GM21825 (cell line): ENCODE measurements at regions not wholly inside any gene's neighbourhood (a gene's known extent, or its start where the extent isn't known, plus 50 kb on each side); places are given as distances from the start of the nearest gene placed in this dataset.

Source experiments
- ATAC-seq: cut with Tn5 transposase; IDR thresholded peaks from one replicate; pipeline ENCODE4 v1.9.1; 2021; ENCODE audit warnings: mild to moderate bottlenecking, moderate library complexity; ENCODE audit not compliant: unreplicated experiment

DNA sequence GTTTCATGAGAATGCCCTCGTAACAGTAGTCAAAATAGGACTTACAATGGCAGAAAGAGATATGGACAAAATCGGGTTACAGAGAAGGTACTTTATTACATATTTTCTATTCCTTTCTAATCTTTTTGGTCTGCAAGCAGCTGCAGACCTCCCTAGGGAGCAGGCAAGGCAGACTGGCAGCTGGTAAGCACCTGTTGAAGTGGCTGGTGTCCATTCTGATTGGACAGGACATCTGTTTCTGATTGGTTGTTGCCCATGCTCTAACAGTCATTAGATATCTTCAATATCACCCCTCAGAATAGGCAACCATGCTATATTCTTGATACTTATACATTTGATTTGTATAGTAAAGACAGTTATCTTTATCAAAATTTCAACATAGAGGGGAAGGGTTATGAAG lies 606.3 kb downstream of the KCNJ2 start:
- ATAC-seq: no peak

DNA sequence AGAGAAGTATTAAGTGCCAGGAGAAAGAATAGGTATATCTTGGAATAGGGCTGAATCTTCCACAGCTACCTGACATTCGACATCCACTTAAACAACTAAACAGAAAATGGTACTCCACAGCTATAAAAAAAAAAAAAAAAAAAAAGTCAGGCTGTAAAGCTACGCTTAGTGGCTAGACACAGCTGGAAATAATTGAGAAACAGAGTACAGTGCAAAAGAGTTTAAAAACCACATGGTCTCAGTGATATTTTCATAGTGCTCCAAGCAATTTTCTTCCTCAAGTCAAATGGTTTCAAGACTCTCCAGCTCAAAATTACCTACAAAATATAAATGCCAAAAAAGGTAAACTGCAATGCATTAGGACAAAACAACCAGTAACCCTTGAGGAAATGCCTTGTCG lies 607.1 kb downstream of the KCNJ2 start:
- no peak for ATAC-seq

DNA sequence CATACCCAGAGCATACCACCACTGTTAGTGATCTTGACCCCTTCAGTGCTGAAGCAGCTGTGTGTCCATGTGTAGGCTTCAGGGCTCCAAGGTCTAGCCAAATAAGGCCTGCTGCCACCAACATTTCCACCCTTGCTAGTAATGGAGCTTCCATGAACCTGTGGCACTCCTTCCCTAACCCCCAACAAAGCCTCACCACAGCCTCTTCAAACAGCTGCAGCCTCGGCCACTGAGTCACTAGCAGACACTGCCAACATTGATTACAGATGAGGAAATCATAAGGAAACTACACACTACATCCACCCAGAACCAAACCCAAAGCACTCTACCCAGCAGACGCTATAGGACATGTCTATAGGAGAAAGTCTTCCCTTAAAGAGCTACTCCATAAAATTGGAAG lies 610.7 kb downstream of the KCNJ2 start:
- ATAC-seq: no peak

DNA sequence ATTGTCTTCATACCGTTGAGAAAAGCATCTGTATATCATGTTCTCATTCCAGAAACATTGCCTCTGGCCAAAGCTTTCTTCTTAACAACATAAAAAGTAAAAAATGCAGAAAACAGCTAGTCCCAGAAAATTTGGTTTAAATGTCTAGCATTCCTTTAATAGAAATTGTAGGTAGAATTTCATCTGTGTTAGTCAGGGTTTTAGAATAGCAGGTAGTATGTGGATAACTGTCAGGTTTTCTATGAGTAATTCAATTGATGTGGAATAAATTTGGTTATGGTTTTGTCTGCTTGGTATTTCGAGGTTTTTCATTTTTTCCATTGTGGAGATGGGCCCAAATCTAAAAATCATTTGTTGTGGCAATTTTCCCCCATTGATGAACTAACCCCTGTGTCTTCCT lies 616.7 kb downstream of the KCNJ2 start:
- no peak for ATAC-seq

DNA sequence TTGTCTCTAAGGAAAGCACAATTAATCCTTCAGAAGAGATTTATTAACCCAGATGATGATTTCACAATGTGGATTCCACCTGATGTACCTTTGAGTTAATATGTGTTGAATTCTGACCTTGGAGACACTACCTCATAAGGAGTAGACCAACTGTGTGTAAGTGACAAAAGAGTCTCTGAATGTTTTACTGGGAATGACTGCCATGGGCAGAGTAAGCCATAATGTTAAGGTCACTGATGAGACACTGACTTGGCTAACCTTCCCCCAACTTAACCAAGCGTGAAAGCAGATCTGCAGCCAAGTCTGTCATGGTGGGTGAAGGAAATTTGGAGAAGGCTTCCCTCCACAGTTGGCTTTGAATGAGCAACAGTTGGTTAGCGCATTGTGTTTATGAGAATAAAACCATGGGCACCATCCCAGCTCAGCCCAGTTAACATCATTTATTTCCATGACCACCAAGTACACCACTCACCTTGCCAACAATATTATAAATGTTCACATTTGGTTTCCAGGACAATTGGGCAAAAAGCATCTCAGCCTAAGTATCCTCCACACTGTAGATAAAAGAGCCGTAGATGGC lies 618.5 kb downstream of the KCNJ2 start:
- no peak for ATAC-seq

DNA sequence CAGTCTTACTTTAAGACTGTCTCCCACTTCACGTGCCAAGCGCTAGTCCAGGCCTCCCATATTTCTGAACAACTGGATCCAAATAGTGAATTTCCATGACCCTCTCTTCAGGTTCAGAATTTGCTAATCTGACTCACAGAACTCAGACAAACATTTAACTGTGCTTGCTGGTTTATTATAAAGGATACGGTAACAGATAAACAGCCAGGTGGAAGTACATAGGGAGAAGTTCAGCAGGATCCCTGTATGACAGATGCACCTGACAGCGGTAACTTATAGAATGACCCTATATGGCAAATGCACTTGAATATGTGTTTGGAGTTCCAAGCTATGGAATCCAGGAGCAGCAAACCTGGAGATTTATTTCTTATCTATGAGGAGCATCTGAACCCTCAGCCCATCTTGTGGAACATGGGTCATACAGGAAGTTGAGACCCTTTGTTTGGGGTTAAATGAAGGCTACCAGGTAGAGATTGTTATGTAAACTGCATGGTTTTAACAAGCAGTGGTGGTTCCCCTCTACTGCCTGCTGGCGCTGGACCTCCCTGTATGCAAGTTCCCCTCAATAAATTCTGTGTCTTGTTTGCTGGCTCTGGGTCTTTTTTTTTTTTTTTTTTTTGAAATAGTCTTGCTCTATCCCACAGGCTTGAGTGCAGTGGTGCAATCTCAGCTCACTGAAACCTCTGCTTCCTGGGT lies 622.6 kb downstream of the KCNJ2 start:
- ATAC-seq: no peak

DNA sequence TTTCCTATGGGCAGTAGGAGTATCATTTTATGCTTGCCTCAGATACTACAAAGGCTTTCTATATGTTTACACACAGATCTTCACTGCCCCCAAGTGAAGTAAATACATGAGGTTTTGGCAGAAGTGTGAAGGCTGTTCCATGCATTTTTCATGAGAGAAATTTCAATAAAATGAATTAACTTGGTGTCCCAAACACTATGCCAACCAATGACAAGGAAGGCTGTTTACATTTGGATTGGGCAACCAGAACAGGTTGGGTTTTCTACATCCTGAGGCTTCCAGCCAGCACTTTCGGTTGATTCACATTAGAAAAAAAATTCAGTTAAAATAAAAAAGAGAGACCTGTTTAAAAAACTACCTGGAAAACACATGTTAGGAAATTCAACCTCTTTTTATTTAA lies 625.4 kb downstream of the KCNJ2 start:
- ATAC-seq: no peak

DNA sequence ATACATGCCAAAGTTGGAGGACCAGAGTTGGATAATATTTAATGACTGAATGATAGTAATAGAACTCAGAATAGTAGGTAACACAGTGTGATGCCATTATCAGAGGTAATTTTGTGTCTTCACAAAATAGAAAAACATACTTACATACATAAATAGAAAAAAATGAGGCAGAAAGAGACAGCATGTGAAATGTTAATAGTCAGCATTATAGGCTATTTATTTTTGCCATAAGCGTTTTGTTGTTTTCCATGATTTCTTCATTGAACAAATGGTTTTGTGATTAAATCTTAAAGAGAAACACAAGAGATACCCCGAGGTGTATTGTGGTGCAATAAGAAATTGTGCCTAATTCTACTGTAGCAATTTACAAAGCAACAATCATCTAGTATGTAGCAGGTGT lies 626.3 kb downstream of the KCNJ2 start:
- ATAC-seq: no peak

DNA sequence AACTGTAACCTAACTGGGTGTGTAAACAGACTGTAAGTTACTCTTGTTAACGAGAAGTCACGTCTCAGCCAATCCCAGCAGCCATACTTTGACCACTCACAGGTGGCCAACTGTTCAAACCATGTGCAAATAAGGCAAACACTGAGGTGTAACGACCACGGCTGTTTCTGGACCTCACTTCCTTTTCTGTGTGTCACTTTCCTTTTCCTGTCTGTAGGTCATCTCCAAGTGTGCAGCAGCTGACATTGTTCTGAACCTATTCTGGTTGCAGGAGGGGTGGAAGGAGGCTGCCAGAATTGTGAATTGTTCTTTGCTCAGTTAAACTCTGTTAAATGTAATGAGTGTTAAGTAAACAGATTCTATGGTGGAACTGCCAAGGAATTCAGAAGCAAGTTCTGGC lies 627.4 kb downstream of the KCNJ2 start:
- no peak for ATAC-seq

DNA sequence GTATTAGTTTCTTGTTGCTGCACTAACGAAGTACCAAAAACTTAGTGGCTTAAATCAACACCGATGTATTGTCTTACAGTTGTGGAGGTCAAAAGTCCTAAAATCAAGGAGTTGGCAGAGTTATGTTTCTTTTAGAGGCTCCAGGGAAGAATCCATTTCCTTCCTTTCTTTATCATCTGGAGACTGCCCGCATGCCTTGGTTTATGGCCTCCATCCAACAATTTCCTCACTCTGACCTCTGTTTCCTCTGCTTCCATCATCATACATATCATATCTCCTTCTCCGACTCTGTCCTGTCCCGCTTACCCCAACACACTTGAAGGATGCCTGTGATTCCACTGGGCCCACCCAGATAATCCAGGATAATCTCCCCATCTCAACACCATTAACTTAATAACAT lies 627.8 kb downstream of the KCNJ2 start:
- ATAC-seq: no peak

DNA sequence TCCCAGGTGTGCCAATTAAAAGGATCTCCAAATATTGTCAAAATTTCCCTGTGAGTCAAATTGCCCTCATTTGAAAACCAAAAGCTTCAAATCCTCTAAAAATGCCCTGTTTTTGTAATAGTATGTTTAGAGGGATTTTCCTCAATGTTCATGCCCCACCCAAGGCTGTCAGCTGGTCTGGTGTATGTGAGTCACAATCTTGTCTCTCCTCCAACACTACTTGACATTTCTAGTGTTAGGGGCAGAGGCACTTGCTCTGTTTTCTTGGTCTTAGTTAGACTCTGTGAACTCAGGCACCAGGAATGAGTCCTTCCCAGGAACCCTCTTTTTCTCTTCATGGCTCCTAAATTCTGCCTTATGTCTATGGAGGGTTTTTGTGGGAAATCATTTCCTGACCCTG lies 634.8 kb downstream of the KCNJ2 start:
- ATAC-seq: no peak

DNA sequence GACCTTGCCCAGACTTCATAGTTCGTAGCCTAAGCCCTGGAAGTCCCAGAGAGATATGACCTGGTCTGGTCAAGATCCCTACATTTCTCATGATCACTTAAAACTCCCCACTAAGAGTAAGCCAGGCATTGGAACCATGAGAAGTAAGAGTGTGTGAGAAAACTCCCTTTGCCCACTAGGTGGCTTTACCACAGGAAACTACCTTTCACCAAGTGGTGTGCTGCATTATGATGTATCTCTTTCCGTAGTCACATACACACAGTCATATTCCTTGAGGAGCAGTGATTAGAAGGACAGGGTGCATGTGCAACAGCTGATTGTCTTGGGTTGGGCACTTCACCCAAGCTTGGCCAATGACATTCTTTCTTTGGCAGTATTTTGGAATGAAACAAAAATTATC lies 639.3 kb downstream of the KCNJ2 start:
- no peak for ATAC-seq

DNA sequence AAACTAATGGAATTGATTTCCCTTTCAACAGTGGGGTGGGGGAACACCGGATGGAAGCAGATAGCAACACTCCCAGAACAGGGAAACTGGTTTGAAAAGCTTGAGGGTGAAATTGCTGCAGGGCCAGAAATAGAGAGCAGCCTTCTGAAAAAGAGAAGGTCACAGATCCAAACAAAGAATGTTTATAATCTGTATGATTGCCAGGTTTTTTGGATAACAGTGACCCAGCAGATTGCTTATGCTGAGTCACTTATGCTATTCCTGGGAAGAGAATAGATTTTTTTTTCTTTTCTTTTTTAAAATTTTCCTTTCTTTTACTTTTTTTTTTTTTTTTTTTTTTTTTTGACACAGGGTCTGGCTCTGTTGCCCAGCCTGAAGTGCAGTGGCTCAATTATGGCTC lies 641.3 kb downstream of the KCNJ2 start:
- no peak for ATAC-seq

DNA sequence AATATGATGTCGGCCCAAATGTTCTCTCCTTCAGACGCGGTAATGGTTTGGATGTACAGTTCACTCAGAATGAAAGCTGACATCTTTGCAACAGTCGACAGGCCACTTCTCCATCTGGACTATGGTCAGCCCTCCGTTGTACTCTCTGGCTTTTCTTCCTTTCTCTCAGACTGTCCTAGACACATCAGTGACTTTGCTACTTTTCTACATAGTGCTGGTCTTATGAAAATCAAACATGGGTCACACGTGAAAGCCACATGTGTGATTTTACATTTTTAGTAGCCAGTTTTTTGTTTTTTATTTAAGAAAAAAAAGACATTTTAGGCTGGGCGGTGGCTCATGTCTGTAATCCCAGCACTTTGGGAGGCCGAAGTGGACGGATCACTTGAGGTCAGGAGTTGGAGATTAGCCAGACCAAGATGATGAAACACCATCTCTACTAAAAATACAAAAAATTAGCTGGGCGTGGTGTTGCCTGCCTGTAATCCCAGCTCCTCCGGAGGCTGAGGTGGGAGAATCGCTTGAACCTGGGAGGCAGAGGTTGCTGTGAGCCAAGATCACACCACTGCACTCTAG lies 644.1 kb downstream of the KCNJ2 start:
- no peak for ATAC-seq

DNA sequence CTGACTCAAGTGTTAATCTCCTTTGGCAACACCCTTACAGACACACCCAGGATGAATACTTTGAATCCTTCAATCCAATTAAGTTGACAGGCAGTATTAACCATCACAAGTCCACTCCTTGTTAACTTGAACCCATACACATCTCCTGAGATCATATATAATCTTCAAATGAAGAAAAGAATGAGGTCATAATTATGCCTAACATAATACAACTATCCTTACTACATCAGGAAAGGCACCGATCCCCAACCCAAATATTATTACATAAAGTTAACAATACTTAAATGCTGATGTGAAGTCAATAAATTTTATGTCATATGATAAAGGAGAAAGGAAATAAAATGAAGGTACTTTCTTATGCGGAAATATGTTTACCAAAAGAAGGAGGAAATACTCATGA lies 649.9 kb downstream of the KCNJ2 start:
- ATAC-seq: no peak

DNA sequence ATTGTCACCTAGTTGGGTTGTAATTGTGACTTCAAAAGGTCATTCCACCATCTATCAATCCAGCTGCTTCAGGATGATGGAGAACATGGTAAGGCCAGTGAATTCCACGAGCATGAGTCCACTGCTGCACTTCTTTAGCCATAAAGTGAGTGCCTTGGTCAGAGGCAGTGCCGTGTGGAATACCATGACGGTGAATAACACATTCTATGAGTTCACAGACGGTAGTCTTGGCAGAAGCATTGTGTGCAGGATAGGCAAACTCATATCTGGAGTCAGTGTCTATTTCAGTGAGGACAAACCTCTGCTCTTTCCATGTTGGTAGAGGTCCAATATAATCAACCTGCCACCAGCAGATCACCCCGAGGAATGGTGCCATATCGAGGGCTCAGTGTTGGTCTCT lies 650.9 kb downstream of the KCNJ2 start:
- no peak for ATAC-seq

DNA sequence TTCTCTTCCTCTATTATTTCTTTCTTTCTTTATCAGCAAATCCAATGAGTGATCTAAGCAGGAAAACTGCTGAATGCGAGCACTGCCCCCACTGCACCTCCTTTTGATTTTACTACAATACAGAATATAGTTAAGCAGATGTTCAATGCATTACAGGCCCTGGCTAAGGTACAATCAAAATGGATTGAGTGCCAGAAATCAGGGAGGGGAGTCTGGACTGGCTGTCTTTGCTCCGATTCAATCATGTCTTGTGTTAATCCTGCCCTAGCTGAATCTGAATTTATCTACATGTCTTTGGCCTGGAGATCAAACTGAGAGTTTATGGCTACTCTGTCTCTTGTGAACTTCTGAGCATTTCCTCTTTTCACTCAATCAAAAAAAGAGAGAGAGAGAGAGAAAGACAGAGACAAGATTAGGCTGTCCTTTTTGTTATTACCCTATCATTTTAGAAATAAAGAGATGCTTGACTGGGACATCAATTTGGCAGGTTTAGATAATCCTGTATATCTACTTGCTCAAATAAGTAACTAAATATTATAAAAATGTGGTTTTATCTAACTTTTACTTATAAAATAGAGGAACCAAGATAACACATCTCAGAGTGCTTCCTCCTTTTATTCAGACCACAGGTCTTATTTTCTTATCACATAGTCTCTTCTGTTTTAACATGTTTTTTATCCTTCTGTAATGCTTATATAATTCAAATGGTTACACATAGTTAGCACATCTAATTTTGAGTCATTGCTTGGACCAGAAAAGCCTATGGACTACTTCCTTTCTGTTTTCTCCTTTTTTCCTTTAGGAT lies 656.2 kb downstream of the KCNJ2 start:
- no peak for ATAC-seq

DNA sequence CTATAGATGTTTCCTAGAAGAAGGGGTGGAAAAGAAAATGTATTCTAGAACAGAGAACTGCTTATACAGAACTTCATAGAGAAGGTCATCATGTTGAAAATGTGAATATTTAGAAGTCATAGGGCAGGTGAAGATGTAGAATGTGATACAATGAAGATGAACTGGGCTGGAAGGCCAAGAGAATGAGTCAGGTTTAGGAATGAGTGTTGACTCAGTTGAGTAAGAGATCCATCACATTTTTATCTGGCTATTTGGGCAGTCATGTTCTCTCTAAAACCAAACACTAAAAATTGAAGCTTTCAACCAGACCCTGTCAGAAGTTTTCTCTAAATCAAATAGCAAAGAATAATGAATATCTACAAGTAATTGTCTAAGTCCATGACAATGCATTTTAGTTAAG lies 660.5 kb downstream of the KCNJ2 start:
- no peak for ATAC-seq

DNA sequence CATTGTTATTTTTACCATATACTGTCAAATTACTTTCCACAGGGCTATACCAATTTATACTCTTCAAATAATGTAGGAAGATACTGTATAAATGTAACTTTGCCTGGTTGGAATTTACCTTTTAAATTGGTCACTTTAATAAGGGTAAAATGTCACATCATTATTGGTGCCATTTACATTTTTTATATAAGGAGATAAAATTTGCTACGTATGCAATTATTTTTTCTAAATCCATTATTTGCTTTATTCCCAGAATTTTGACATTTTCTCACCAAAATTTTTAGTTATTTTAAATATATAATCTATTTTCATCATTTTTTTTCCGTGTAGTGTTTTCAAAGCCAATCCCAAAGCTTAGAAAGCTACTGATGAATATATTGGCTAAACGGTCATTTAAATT lies 664.7 kb downstream of the KCNJ2 start:
- no peak for ATAC-seq

DNA sequence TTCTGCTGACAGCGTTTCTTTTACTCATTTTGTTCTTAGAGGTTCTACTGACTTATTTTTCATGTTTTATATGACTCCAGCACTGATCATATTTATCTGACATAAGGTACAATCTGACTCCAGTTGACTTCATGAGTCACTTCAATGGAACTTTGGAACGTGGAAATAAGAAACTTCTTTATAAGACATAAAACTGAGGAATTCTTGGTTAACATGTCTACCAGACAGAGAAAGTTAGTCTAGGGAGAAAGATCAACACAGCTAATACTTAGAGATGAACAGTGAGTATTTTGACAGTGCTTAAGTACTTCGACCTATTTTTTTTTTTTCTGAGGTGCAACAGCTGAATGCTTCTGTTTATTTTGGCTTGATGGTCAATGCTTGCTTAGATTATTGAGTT lies 679.5 kb downstream of the KCNJ2 start:
- no peak for ATAC-seq

DNA sequence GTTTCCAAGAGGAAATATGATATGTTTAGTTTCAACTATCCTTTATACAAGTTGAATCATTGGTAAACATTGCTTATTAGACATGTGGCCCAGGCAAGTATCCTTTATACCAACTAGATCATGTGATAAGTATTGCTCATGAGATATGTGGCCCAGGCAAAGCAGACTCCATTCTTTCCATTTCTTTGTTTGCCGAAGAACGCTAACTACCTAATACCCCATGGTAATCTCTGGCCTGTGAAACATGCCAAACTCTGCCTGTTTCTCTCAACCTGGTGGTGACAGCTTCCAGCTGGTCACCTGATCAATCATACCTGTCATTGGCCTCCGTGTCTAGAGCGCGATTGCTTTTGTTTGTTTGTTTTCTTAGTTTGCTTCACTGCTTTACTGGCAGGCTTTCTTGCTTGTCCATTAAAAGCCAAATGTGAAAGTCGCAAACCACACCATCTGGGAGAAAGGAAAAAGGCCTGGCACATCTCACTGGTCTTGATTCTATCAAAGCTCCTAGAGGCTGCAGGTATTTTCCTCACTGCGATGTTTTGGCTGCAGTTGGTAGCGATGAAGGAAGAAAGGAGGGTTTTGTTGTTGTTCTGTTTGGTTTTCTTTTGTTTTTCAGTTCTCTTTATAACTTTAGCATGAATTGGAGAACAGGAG lies 686.2 kb downstream of the KCNJ2 start:
- no peak for ATAC-seq
